GM12878 (cell line): ENCODE measurements at regions not wholly inside any gene's neighbourhood (a gene's known extent, or its start where the extent isn't known, plus 50 kb on each side); places are given as distances from the start of the nearest gene placed in this dataset.

Experiments used
- ATAC-seq: fragments of 200-7000 bp; cut with Tn5 transposase; 3 replicates; pipeline ENCODE4 v1.9.1; 2020; ENCODE audit warnings: mild to moderate bottlenecking, moderate library complexity
- BruUV-seq: library from RNA; stranded (reverse); fragments of 400-500 nt; replicated peaks from 2 replicates; lab custom pipeline; 2021; lab: Mats Ljungman, UMichigan
- CTCF ChIA-PET: fragments of 300-600 bp; sonication (Branson Sonifier 250); formaldehyde crosslinking; extraction: SDS; loops from one replicate; lab custom pipeline; 2021; ENCODE audit warnings: inconsistent platforms; lab: Yijun Ruan, JAX
- POLR2A ChIA-PET: fragments of 350-600 bp; formaldehyde crosslinking; extraction: SDS; loops from one replicate; lab custom pipeline; 2021; ENCODE audit warnings: inconsistent platforms; lab: Charles Lee
- RAD21 ChIA-PET: fragments of 300-600 bp; sonication (Branson Sonifier 250); formaldehyde crosslinking; loops from one replicate; lab custom pipeline; 2023; ENCODE audit warnings: antibody characterized with exemption; ENCODE audit not compliant: unreplicated experiment; lab: Charles Lee
- SMC1A ChIA-PET: fragments of 300-600 bp; sonication (Branson Sonifier 250); formaldehyde crosslinking; loops from one replicate; lab custom pipeline; 2023; ENCODE audit not compliant: unreplicated experiment, uncharacterized antibody; lab: Charles Lee
- DNase-seq: peaks from one replicate; pipeline ENCODE4 v3.0.0-alpha.2; 2011; ENCODE audit warnings: low read depth, low spot score
- FAIRE-seq: peaks from 3 replicates; lab custom pipeline; 2011; peaks lifted over from hg19 to GRCh38; lab: Jason Lieb, UNC
- H2AFZ ChIP-seq: 2 replicates; pipeline ENCODE4 v1.6.0; 2011; ENCODE audit warnings: low read depth, low read length, control low read depth; ENCODE audit not compliant: control insufficient read depth
- H3K27ac ChIP-seq: 2 replicates; pipeline ENCODE4 v1.5.1; 2011; ENCODE audit warnings: control low read depth; ENCODE audit not compliant: control insufficient read depth, insufficient read depth
- H3K27me3 ChIP-seq, 2 experiments: replicated peaks in 1 of 2; 2 replicates each; pipeline versions ENCODE4 v1.6.0 to v1.6.1; 2011; ENCODE audit warnings: low read length in 1 of 2; ENCODE audit not compliant: control insufficient read depth in 2 of 2, insufficient read depth in 2 of 2
- H3K36me3 ChIP-seq, 2 experiments: 2 replicates each; pipeline ENCODE4 v1.5.1; 2011; ENCODE audit warnings: low read length in 1 of 2; ENCODE audit not compliant: control insufficient read depth in 2 of 2, insufficient read depth in 2 of 2
- H3K4me1 ChIP-seq: 2 replicates; pipeline ENCODE4 v1.6.1; 2011; ENCODE audit warnings: mild to moderate bottlenecking, low read length, moderate library complexity, mixed read lengths; ENCODE audit not compliant: control insufficient read depth, insufficient read depth
- H3K4me2 ChIP-seq: 2 replicates; pipeline ENCODE4 v1.6.0; 2011; ENCODE audit warnings: control low read depth; ENCODE audit not compliant: control insufficient read depth, insufficient read depth
- H3K4me3 ChIP-seq: fragments of 200-600 bp; sonication (generic); 2 replicates; pipeline ENCODE4 v1.5.1; 2016
- H3K79me2 ChIP-seq: 2 replicates; pipeline ENCODE4 v1.6.0; 2011; ENCODE audit warnings: low read length; ENCODE audit not compliant: control insufficient read depth, insufficient read depth
- H3K9ac ChIP-seq: 2 replicates; pipeline ENCODE4 v1.8.0; 2011; ENCODE audit warnings: low read length, control low read depth, mixed read lengths; ENCODE audit not compliant: control insufficient read depth, insufficient read depth
- H3K9me3 ChIP-seq: replicated peaks from 3 replicates; pipeline ENCODE4 v1.5.1; 2011; ENCODE audit warnings: mild to moderate bottlenecking, low read length; ENCODE audit not compliant: control insufficient read depth, insufficient read depth
- H4K20me1 ChIP-seq: 2 replicates; pipeline ENCODE4 v1.6.0; 2011; ENCODE audit not compliant: control insufficient read depth, insufficient read depth
- DPF2 ChIP-seq: fragments of 450-650 bp; IDR thresholded peaks from 2 replicates; pipeline ENCODE4 v1.6.1; 2017; ENCODE audit warnings: mild to moderate bottlenecking
- ESRRA ChIP-seq: IDR thresholded peaks from 2 replicates; pipeline ENCODE4 v1.6.1; 2012; ENCODE audit warnings: mild to moderate bottlenecking, low read length, improper control_type of control experiment
- GATAD2B ChIP-seq: fragments of 450-650 bp; conservative IDR thresholded peaks from 2 replicates; pipeline ENCODE4 v1.6.1; 2017; ENCODE audit warnings: low read depth, mild to moderate bottlenecking, moderate library complexity
- IRF4 ChIP-seq: IDR thresholded peaks from 2 replicates; pipeline ENCODE4 v1.6.1; 2011; ENCODE audit warnings: low read depth, low read length
- JUNB ChIP-seq: IDR thresholded peaks from 2 replicates; pipeline ENCODE4 v1.6.1; 2016; ENCODE audit warnings: antibody characterized with exemption, mild to moderate bottlenecking
- POLR2AphosphoS5 ChIP-seq: IDR thresholded peaks from 2 replicates; pipeline ENCODE4 v1.6.1; 2011; ENCODE audit warnings: mild to moderate bottlenecking, low read length, inconsistent platforms
- RB1 ChIP-seq: fragments of 450-650 bp; formaldehyde crosslinking; IDR thresholded peaks from 2 replicates; pipeline ENCODE4 v1.6.1; 2017; ENCODE audit warnings: mild to moderate bottlenecking, borderline replicate concordance
- SRF ChIP-seq, 2 experiments: IDR thresholded peaks; 2 replicates each; pipeline ENCODE4 v1.6.1; 2011; ENCODE audit warnings: low read depth in 2 of 2, low read length in 2 of 2, mild to moderate bottlenecking in 1 of 2, moderate library complexity in 1 of 2
- TAF1 ChIP-seq: IDR thresholded peaks from 2 replicates; pipeline ENCODE4 v1.6.1; 2011; ENCODE audit warnings: mild to moderate bottlenecking, low read depth, low read length, borderline replicate concordance
- TARDBP ChIP-seq: IDR thresholded peaks from 2 replicates; pipeline ENCODE4 v1.6.1; 2016; ENCODE audit warnings: borderline replicate concordance
- TCF7 ChIP-seq: IDR thresholded peaks from 2 replicates; pipeline ENCODE4 v1.6.1; 2014; ENCODE audit warnings: antibody characterized with exemption, borderline replicate concordance
- ZSCAN29 ChIP-seq: fragments of 450-650 bp; IDR thresholded peaks from 2 replicates; pipeline ENCODE4 v1.6.1; 2017; ENCODE audit warnings: mild to moderate bottlenecking, moderate library complexity
- WGBS: methylation state at CpG from one replicate; pipeline ENCODE4 v1.1.6; 2016; ENCODE audit warnings: low lambda C conversion rate; ENCODE audit not compliant: insufficient replicate concordance, insufficient coverage; ENCODE audit errors: missing lambda C conversion rate; 5-methylcytosine and 5-hydroxymethylcytosine counted together
- in situ Hi-C: fragments of 300-500 bp; cut with MboI; formaldehyde crosslinking; loops from 9 replicates; pipeline ENCODE4 v1.14.3; 2018; ENCODE audit warnings: mixed read lengths
- intact Hi-C: fragments of 100-400 bp; cut with micrococcal nuclease; formaldehyde crosslinking; loops from one replicate; pipeline ENCODE4 v1.14.2; 2022; ENCODE audit not compliant: unreplicated experiment
- TF ChIP-seq, protein P1 (sequence below): fragments of 450-650 bp; IDR thresholded peaks from 2 replicates; pipeline ENCODE4 v1.6.1; 2017; ENCODE audit warnings: borderline replicate concordance
- TF ChIP-seq, protein P2 (sequence below): fragments of 450-650 bp; IDR thresholded peaks from 2 replicates; pipeline ENCODE4 v1.6.1; 2018; ENCODE audit warnings: mild to moderate bottlenecking, low read depth, moderate library complexity; ENCODE audit not compliant: partially characterized antibody

DNA sequence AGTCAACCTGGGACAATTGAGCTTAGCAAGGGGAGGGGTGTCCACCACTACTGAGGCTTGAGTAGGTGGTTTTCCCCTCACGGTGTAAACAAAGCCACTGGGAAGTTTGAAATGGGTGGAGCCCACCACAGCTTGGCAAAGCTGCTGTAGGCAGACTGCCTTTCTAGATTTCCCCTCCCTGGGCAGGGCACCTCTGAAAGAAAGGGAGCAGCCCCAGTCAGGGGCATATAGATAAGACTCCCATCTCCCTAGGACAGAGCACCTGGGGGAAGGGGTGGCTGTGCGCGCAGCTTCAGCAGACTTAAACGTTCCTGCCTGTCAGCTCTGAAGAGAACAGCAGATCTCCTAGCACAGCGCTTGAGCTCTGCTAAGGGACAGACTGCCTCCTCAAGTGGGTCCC is 758.4 kb downstream of the LTN1 start:
- ChIA-PET CTCF (interaction anchor here (1.5 kb wide), 1 partner anchor 111 kb away, joined by 3 read pairs; no protein-coding TSS in a partner anchor), RAD21 (no interaction called here), POLR2A (no interaction called here), SMC1A (interaction anchor here (0.7 kb wide), 1 partner anchor 102 kb away, joined by 3 read pairs; no protein-coding TSS in a partner anchor)
- H3K9ac ChIP-seq = no peak overlapping the region
- no peak overlapping the region for H3K27ac ChIP-seq
- FAIRE-seq (no peak), DNase-seq (no peak), ATAC-seq (no peak)
- BruUV-seq = no TSS peak
- H3K4me2 ChIP-seq = no peak overlapping the region
- H2AFZ ChIP-seq = no peak overlapping the region
- H3K79me2 ChIP-seq = no peaks in the 10 kb centered on the region
- WGBS = 37% methylated on average over 5 of the region's 5 CpGs
- H3K9me3 ChIP-seq = no peaks in the 10 kb centered on the region; the same call in 2 of the 3 replicates
- H3K27me3 ChIP-seq = no peaks in the 10 kb centered on the region
- no peaks in the 10 kb centered on the region for H3K36me3 ChIP-seq
- in situ Hi-C loops = no loop called here
- H3K4me3 ChIP-seq = no peak overlapping the region
- no peaks in the 10 kb centered on the region for H3K4me1 ChIP-seq
- TF ChIP-seq RB1 (no peak), TCF7 (no peak), TAF1 (no peak), ZSCAN29 (no peak), DPF2 (no peak), GATAD2B (no peak), POLR2AphosphoS5 (no peak), TARDBP (no peak), ESRRA (no peak), SRF (IDR thresholded peaks at IDR 0.05; ENCODE audit: low read depth in 2 of 2, low read length in 2 of 2) (no peak), IRF4 (no peak), JUNB (no peak)
- TF ChIP-seq, protein P1, sequence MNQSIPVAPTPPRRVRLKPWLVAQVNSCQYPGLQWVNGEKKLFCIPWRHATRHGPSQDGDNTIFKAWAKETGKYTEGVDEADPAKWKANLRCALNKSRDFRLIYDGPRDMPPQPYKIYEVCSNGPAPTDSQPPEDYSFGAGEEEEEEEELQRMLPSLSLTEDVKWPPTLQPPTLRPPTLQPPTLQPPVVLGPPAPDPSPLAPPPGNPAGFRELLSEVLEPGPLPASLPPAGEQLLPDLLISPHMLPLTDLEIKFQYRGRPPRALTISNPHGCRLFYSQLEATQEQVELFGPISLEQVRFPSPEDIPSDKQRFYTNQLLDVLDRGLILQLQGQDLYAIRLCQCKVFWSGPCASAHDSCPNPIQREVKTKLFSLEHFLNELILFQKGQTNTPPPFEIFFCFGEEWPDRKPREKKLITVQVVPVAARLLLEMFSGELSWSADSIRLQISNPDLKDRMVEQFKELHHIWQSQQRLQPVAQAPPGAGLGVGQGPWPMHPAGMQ = no peak
- TF ChIP-seq, protein P2, sequence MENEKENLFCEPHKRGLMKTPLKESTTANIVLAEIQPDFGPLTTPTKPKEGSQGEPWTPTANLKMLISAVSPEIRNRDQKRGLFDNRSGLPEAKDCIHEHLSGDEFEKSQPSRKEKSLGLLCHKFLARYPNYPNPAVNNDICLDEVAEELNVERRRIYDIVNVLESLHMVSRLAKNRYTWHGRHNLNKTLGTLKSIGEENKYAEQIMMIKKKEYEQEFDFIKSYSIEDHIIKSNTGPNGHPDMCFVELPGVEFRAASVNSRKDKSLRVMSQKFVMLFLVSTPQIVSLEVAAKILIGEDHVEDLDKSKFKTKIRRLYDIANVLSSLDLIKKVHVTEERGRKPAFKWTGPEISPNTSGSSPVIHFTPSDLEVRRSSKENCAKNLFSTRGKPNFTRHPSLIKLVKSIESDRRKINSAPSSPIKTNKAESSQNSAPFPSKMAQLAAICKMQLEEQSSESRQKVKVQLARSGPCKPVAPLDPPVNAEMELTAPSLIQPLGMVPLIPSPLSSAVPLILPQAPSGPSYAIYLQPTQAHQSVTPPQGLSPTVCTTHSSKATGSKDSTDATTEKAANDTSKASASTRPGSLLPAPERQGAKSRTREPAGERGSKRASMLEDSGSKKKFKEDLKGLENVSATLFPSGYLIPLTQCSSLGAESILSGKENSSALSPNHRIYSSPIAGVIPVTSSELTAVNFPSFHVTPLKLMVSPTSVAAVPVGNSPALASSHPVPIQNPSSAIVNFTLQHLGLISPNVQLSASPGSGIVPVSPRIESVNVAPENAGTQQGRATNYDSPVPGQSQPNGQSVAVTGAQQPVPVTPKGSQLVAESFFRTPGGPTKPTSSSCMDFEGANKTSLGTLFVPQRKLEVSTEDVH = no peak
- no peaks in the 10 kb centered on the region for H4K20me1 ChIP-seq
- intact Hi-C loops = no loop called here
